Neural cell (in vitro differentiated cells): ENCODE measurements at regions not wholly inside any gene's neighbourhood (a gene's known extent, or its start where the extent isn't known, plus 50 kb on each side); places are given as distances from the start of the nearest gene placed in this dataset.

Experiments
- H2AFZ ChIP-seq: fragments of 200-600, 300-800 bp; sonication (generic), shearing (Covaris generic); 2 replicates; pipeline ENCODE4 v1.6.0; 2014; ENCODE audit warnings: low read depth, mild to moderate bottlenecking, antibody characterized with exemption, low read length, moderate library complexity
- H3F3A ChIP-seq: fragments of 200-600 bp; shearing (Covaris generic); 2 replicates; pipeline ENCODE4 v1.6.1; 2016; ENCODE audit warnings: mild to moderate bottlenecking, moderate library complexity, mixed read lengths, antibody characterized with exemption, low read length; ENCODE audit not compliant: insufficient read depth, poor library complexity, severe bottlenecking
- H3K27ac ChIP-seq: fragments of 200-600, 300-800 bp; sonication (generic), shearing (Covaris generic); 2 replicates; pipeline ENCODE4 v1.5.1; 2014; ENCODE audit warnings: mild to moderate bottlenecking, low read length, moderate library complexity
- H3K27me3 ChIP-seq: fragments of 300-800, 200-600 bp; sonication (generic), shearing (Covaris generic); 2 replicates; pipeline ENCODE4 v1.6.0; 2014; ENCODE audit warnings: mild to moderate bottlenecking, low read depth, low read length, moderate library complexity; ENCODE audit not compliant: insufficient read depth
- H3K36me3 ChIP-seq: fragments of 300-800, 200-600 bp; sonication (generic), shearing (Covaris generic); 2 replicates; pipeline ENCODE4 v1.5.1; 2014; ENCODE audit warnings: mild to moderate bottlenecking, antibody characterized with exemption, low read length, moderate library complexity; ENCODE audit not compliant: insufficient read depth
- H3K4me2 ChIP-seq: fragments of 300-800, 200-600 bp; sonication (generic), shearing (Covaris generic); 2 replicates; pipeline ENCODE4 v1.6.0; 2014; ENCODE audit warnings: mild to moderate bottlenecking, low read length
- H3K4me3 ChIP-seq: fragments of 300-800, 200-600 bp; sonication (generic), shearing (Covaris generic); 2 replicates; pipeline ENCODE4 v1.5.1; 2014; ENCODE audit warnings: mild to moderate bottlenecking, low read length, moderate library complexity
- H3K79me2 ChIP-seq: fragments of 200-600 bp; shearing (Covaris generic); replicated peaks from 2 replicates; pipeline ENCODE4 v1.6.0; 2014; ENCODE audit warnings: mild to moderate bottlenecking, low read length, moderate library complexity; ENCODE audit not compliant: insufficient read depth
- H3K9ac ChIP-seq: fragments of 300-800, 200-600 bp; sonication (generic), shearing (Covaris generic); 2 replicates; pipeline ENCODE4 v1.6.1; 2016; ENCODE audit warnings: mild to moderate bottlenecking, low read length, mixed read lengths
- H3K9me2 ChIP-seq: fragments of 200-600 bp; shearing (Covaris generic); 2 replicates; pipeline ENCODE4 v1.6.1; 2016; ENCODE audit warnings: mild to moderate bottlenecking, low read length, mixed read lengths; ENCODE audit not compliant: insufficient read depth
- H3K9me3 ChIP-seq: fragments of 200-600, 300-800 bp; sonication (generic), shearing (Covaris generic); 2 replicates; pipeline ENCODE4 v1.6.1; 2016; ENCODE audit warnings: mild to moderate bottlenecking, mixed run types, low read length, moderate library complexity, mixed read lengths
- H4K20me1 ChIP-seq: fragments of 200-600 bp; shearing (Covaris generic); 2 replicates; pipeline ENCODE4 v1.6.1; 2016; ENCODE audit warnings: mild to moderate bottlenecking, mixed run types; ENCODE audit not compliant: insufficient read depth
- CTCF ChIP-seq: fragments of 450-650 bp; IDR thresholded peaks from 2 replicates; pipeline ENCODE4 v1.5.1; 2014; ENCODE audit warnings: antibody characterized with exemption, mild to moderate bottlenecking, moderate library complexity; ENCODE audit not compliant: poor library complexity, severe bottlenecking
- EP300 ChIP-seq: fragments of 450-650 bp; conservative IDR thresholded peaks from 2 replicates; pipeline ENCODE4 v1.6.1; 2014; ENCODE audit warnings: antibody characterized with exemption, mild to moderate bottlenecking, moderate library complexity; ENCODE audit not compliant: poor library complexity, severe bottlenecking
- EZH2 ChIP-seq: fragments of 200-600, 300-800 bp; shearing (Covaris generic), sonication (generic); IDR thresholded peaks from 2 replicates; pipeline ENCODE4 v1.6.1; 2014; ENCODE audit warnings: antibody characterized with exemption, low read length, borderline replicate concordance, mild to moderate bottlenecking; ENCODE audit not compliant: insufficient read depth, poor library complexity, severe bottlenecking
- MXI1 ChIP-seq: fragments of 450-650 bp; conservative IDR thresholded peaks from 2 replicates; pipeline ENCODE4 v1.6.1; 2014; ENCODE audit warnings: antibody characterized with exemption, mild to moderate bottlenecking; ENCODE audit not compliant: poor library complexity, severe bottlenecking
- POLR2AphosphoS5 ChIP-seq: IDR thresholded peaks from 2 replicates; pipeline ENCODE4 v1.6.1; 2012
- RAD21 ChIP-seq: fragments of 450-650 bp; conservative IDR thresholded peaks from 2 replicates; pipeline ENCODE4 v1.6.1; 2014; ENCODE audit warnings: antibody characterized with exemption, mild to moderate bottlenecking, moderate library complexity
- REST ChIP-seq: IDR thresholded peaks from 2 replicates; pipeline ENCODE4 v1.6.1; 2012; ENCODE audit warnings: borderline replicate concordance
- SMC3 ChIP-seq: fragments of 450-650 bp; conservative IDR thresholded peaks from 2 replicates; pipeline ENCODE4 v1.6.1; 2014; ENCODE audit warnings: antibody characterized with exemption, mild to moderate bottlenecking, moderate library complexity; ENCODE audit not compliant: poor library complexity
- TAF1 ChIP-seq: IDR thresholded peaks from 2 replicates; pipeline ENCODE4 v1.6.1; 2012; ENCODE audit warnings: low read depth

GRCh38 chr15:81968691-81969090, 77.1 kb downstream of the MEX3B start:
- Histone ChIP-seq H4K20me1 (no peaks in the 10 kb centered on the region), H3K27ac (no peak overlapping the region), H3K36me3 (no peaks in the 10 kb centered on the region), H3F3A (no peaks in the 10 kb centered on the region), H3K4me3 (no peak overlapping the region), H3K9me3 (no peaks in the 10 kb centered on the region), H3K4me2 (no peak overlapping the region), H2AFZ (no peak overlapping the region), H3K79me2 (no peaks in the 10 kb centered on the region), H3K9ac (no peak overlapping the region), H3K9me2 (no peaks in the 10 kb centered on the region), H3K27me3 (no peaks in the 10 kb centered on the region)
- no peak for TF ChIP-seq SMC3
- no peak for TF ChIP-seq MXI1
- no peak for TF ChIP-seq EZH2
- TF ChIP-seq TAF1 = no peak
- no peak for TF ChIP-seq EP300
- TF ChIP-seq REST = no peak
- no peak for TF ChIP-seq CTCF
- TF ChIP-seq POLR2AphosphoS5 = no peak
- no peak for TF ChIP-seq RAD21

- H3K4me3 ChIP-seq = no peak overlapping the region
- no peaks in the 10 kb centered on the region for H3F3A ChIP-seq
- no peaks in the 10 kb centered on the region for H3K27me3 ChIP-seq
- no peaks in the 10 kb centered on the region for H3K9me3 ChIP-seq
- no peaks in the 10 kb centered on the region for H4K20me1 ChIP-seq
- no peaks in the 10 kb centered on the region for H3K36me3 ChIP-seq
- no peak overlapping the region for H3K9ac ChIP-seq
- no peaks in the 10 kb centered on the region for H3K9me2 ChIP-seq
- H3K4me2 ChIP-seq = no peak overlapping the region
- no peak overlapping the region for H2AFZ ChIP-seq
- H3K79me2 ChIP-seq = no peaks in the 10 kb centered on the region
- TF ChIP-seq EZH2 (no peak), CTCF (no peak), REST (no peak)
- no peak overlapping the region for H3K27ac ChIP-seq
Observed at GRCh38 chr15:81966631-81967030, 79.2 kb downstream of the MEX3B start.
